Neural cell (in vitro differentiated cells): ENCODE measurements at regions not wholly inside any gene's neighbourhood (a gene's known extent, or its start where the extent isn't known, plus 50 kb on each side); places are given as distances from the start of the nearest gene placed in this dataset.

ENCODE experiments used
- H2AFZ ChIP-seq: fragments of 200-600, 300-800 bp; sonication (generic), shearing (Covaris generic); 2 replicates; pipeline ENCODE4 v1.6.0; 2014; ENCODE audit warnings: low read depth, mild to moderate bottlenecking, antibody characterized with exemption, low read length, moderate library complexity
- H3F3A ChIP-seq: fragments of 200-600 bp; shearing (Covaris generic); 2 replicates; pipeline ENCODE4 v1.6.1; 2016; ENCODE audit warnings: mild to moderate bottlenecking, moderate library complexity, mixed read lengths, antibody characterized with exemption, low read length; ENCODE audit not compliant: insufficient read depth, poor library complexity, severe bottlenecking
- H3K27ac ChIP-seq: fragments of 200-600, 300-800 bp; sonication (generic), shearing (Covaris generic); 2 replicates; pipeline ENCODE4 v1.5.1; 2014; ENCODE audit warnings: mild to moderate bottlenecking, low read length, moderate library complexity
- H3K27me3 ChIP-seq: fragments of 300-800, 200-600 bp; sonication (generic), shearing (Covaris generic); 2 replicates; pipeline ENCODE4 v1.6.0; 2014; ENCODE audit warnings: mild to moderate bottlenecking, low read depth, low read length, moderate library complexity; ENCODE audit not compliant: insufficient read depth
- H3K36me3 ChIP-seq: fragments of 300-800, 200-600 bp; sonication (generic), shearing (Covaris generic); 2 replicates; pipeline ENCODE4 v1.5.1; 2014; ENCODE audit warnings: mild to moderate bottlenecking, antibody characterized with exemption, low read length, moderate library complexity; ENCODE audit not compliant: insufficient read depth
- H3K4me2 ChIP-seq: fragments of 300-800, 200-600 bp; sonication (generic), shearing (Covaris generic); 2 replicates; pipeline ENCODE4 v1.6.0; 2014; ENCODE audit warnings: mild to moderate bottlenecking, low read length
- H3K4me3 ChIP-seq: fragments of 300-800, 200-600 bp; sonication (generic), shearing (Covaris generic); 2 replicates; pipeline ENCODE4 v1.5.1; 2014; ENCODE audit warnings: mild to moderate bottlenecking, low read length, moderate library complexity
- H3K79me2 ChIP-seq: fragments of 200-600 bp; shearing (Covaris generic); replicated peaks from 2 replicates; pipeline ENCODE4 v1.6.0; 2014; ENCODE audit warnings: mild to moderate bottlenecking, low read length, moderate library complexity; ENCODE audit not compliant: insufficient read depth
- H3K9ac ChIP-seq: fragments of 300-800, 200-600 bp; sonication (generic), shearing (Covaris generic); 2 replicates; pipeline ENCODE4 v1.6.1; 2016; ENCODE audit warnings: mild to moderate bottlenecking, low read length, mixed read lengths
- H3K9me2 ChIP-seq: fragments of 200-600 bp; shearing (Covaris generic); 2 replicates; pipeline ENCODE4 v1.6.1; 2016; ENCODE audit warnings: mild to moderate bottlenecking, low read length, mixed read lengths; ENCODE audit not compliant: insufficient read depth
- H3K9me3 ChIP-seq: fragments of 200-600, 300-800 bp; sonication (generic), shearing (Covaris generic); 2 replicates; pipeline ENCODE4 v1.6.1; 2016; ENCODE audit warnings: mild to moderate bottlenecking, mixed run types, low read length, moderate library complexity, mixed read lengths
- H4K20me1 ChIP-seq: fragments of 200-600 bp; shearing (Covaris generic); 2 replicates; pipeline ENCODE4 v1.6.1; 2016; ENCODE audit warnings: mild to moderate bottlenecking, mixed run types; ENCODE audit not compliant: insufficient read depth
- CTCF ChIP-seq: fragments of 450-650 bp; IDR thresholded peaks from 2 replicates; pipeline ENCODE4 v1.5.1; 2014; ENCODE audit warnings: antibody characterized with exemption, mild to moderate bottlenecking, moderate library complexity; ENCODE audit not compliant: poor library complexity, severe bottlenecking
- EP300 ChIP-seq: fragments of 450-650 bp; conservative IDR thresholded peaks from 2 replicates; pipeline ENCODE4 v1.6.1; 2014; ENCODE audit warnings: antibody characterized with exemption, mild to moderate bottlenecking, moderate library complexity; ENCODE audit not compliant: poor library complexity, severe bottlenecking
- EZH2 ChIP-seq: fragments of 200-600, 300-800 bp; shearing (Covaris generic), sonication (generic); IDR thresholded peaks from 2 replicates; pipeline ENCODE4 v1.6.1; 2014; ENCODE audit warnings: antibody characterized with exemption, low read length, borderline replicate concordance, mild to moderate bottlenecking; ENCODE audit not compliant: insufficient read depth, poor library complexity, severe bottlenecking
- MXI1 ChIP-seq: fragments of 450-650 bp; conservative IDR thresholded peaks from 2 replicates; pipeline ENCODE4 v1.6.1; 2014; ENCODE audit warnings: antibody characterized with exemption, mild to moderate bottlenecking; ENCODE audit not compliant: poor library complexity, severe bottlenecking
- POLR2AphosphoS5 ChIP-seq: IDR thresholded peaks from 2 replicates; pipeline ENCODE4 v1.6.1; 2012
- RAD21 ChIP-seq: fragments of 450-650 bp; conservative IDR thresholded peaks from 2 replicates; pipeline ENCODE4 v1.6.1; 2014; ENCODE audit warnings: antibody characterized with exemption, mild to moderate bottlenecking, moderate library complexity
- REST ChIP-seq: IDR thresholded peaks from 2 replicates; pipeline ENCODE4 v1.6.1; 2012; ENCODE audit warnings: borderline replicate concordance
- SMC3 ChIP-seq: fragments of 450-650 bp; conservative IDR thresholded peaks from 2 replicates; pipeline ENCODE4 v1.6.1; 2014; ENCODE audit warnings: antibody characterized with exemption, mild to moderate bottlenecking, moderate library complexity; ENCODE audit not compliant: poor library complexity
- TAF1 ChIP-seq: IDR thresholded peaks from 2 replicates; pipeline ENCODE4 v1.6.1; 2012; ENCODE audit warnings: low read depth

- Histone ChIP-seq H4K20me1 (no peaks in the 10 kb centered on the region), H3K4me3 (no peak overlapping the region), H3K36me3 (no peaks in the 10 kb centered on the region), H2AFZ (no peak overlapping the region), H3K9me2 (no peaks in the 10 kb centered on the region), H3K9ac (no peak overlapping the region), H3F3A (no peaks in the 10 kb centered on the region), H3K9me3 (no peaks in the 10 kb centered on the region), H3K4me2 (no peak overlapping the region), H3K79me2 (no peaks in the 10 kb centered on the region), H3K27me3 (no peaks in the 10 kb centered on the region), H3K27ac (no peak overlapping the region)
- TF ChIP-seq POLR2AphosphoS5 (no peak), EP300 (no peak), CTCF (no peak), SMC3 (no peak), TAF1 (no peak), EZH2 (no peak)
These were observed 157.9 kb upstream of the FBN2 start for GRCh38 chr5:128695791-128696530.

- Histone ChIP-seq H3K9me2 (no peaks in the 10 kb centered on the region), H3F3A (no peaks in the 10 kb centered on the region), H3K4me2 (no peak overlapping the region), H3K9ac (no peak overlapping the region), H3K27ac (no peak overlapping the region), H2AFZ (no peak overlapping the region), H4K20me1 (no peaks in the 10 kb centered on the region), H3K79me2 (no peaks in the 10 kb centered on the region), H3K4me3 (no peak overlapping the region), H3K9me3 (no peaks in the 10 kb centered on the region), H3K27me3 (no peaks in the 10 kb centered on the region), H3K36me3 (no peaks in the 10 kb centered on the region)
- TF ChIP-seq RAD21: no peak
- no peak for TF ChIP-seq TAF1
- TF ChIP-seq CTCF: no peak
- no peak for TF ChIP-seq SMC3
- no peak for TF ChIP-seq EP300
- TF ChIP-seq EZH2: no peak
These were observed 163.3 kb upstream of the FBN2 start for GRCh38 chr5:128701301-128701700.

GRCh38 chr5:128703322-128703721 lies 165.3 kb upstream of the FBN2 start:
- H2AFZ ChIP-seq: no peak overlapping the region
- H3K27ac ChIP-seq: no peak overlapping the region
- H3K79me2 ChIP-seq: no peaks in the 10 kb centered on the region
- no peak overlapping the region for H3K9ac ChIP-seq
- H3K9me2 ChIP-seq: no peaks in the 10 kb centered on the region
- no peaks in the 10 kb centered on the region for H4K20me1 ChIP-seq
- no peak overlapping the region for H3K4me3 ChIP-seq
- H3K36me3 ChIP-seq: no peaks in the 10 kb centered on the region
- no peaks in the 10 kb centered on the region for H3F3A ChIP-seq
- no peaks in the 10 kb centered on the region for H3K27me3 ChIP-seq
- no peaks in the 10 kb centered on the region for H3K9me3 ChIP-seq
- TF ChIP-seq MXI1 (no peak), EP300 (no peak), RAD21 (no peak), CTCF (no peak), SMC3 (no peak), REST (no peak)
- H3K4me2 ChIP-seq: no peak overlapping the region
